Posterior vena cava (tissue), 2 donors: ENCODE measurements at regions not wholly inside any gene's neighbourhood (a gene's known extent, or its start where the extent isn't known, plus 50 kb on each side); places are given as distances from the start of the nearest gene placed in this dataset.
"Not testable (repeated sequence)": the region's sequence is repeated elsewhere in the genome, so short reads cannot be mapped to it uniquely, and the experiment has no call there.

Experiments
- DNase-seq: peaks from one replicate; pipeline ENCODE4 v3.0.0-alpha.2; 2020; ENCODE audit warnings: low spot score
- intact Hi-C, 2 donors: fragments of 100-400 bp; cut with DNase I; formaldehyde crosslinking; loops; one replicate each; pipeline versions ENCODE4 v1.14.1 to v1.14.2; 2022 to 2023
- donor health status: DM: yes; HTN: yes; CAD: no.
- donor health status: DM: yes; HTN: yes; CAD: no.

DNA sequence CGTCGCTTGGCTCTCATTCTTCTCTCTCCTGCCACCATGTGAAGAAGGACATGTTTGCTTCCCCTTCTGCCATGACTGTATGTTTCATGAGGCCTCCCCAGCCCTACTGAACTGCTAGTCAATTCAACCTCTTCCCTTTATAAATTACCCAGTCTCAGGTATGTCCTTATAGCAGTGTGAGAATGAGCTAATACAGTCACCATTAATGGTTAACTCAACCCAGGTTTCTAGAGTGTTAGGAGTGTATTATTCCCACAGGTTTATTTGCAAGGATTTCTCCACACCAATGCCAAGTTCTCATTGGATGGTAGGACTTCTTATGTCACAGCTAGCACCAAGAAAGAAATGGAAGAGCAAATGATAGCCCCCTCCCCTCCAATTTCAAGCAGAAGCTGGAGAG lies 71.9 kb downstream of the DYNAP start:
- DNase-seq: no peak
- intact Hi-C loops: no loop called here

DNA sequence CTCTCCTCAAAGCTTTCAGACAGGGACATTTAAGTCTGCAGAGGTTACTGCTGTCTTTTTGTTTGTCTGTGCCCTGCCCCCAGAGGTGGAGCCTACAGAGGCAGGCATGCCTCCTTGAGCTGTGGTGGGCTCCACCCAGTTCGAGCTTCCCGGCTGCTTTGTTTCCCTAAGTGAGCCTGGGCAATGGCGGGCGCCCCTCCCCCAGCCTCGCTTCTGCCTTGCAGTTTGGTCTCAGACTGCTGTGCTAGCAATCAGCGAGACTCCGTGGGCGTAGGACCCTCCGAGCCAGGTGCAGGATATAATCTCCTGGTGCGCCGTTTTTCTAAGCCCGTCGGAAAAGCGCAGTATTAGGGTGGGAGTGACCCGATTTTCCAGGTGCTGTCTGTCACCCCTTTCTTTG lies 78.7 kb downstream of the DYNAP start:
- DNase-seq, intact Hi-C loops: not testable (repeated sequence)

DNA sequence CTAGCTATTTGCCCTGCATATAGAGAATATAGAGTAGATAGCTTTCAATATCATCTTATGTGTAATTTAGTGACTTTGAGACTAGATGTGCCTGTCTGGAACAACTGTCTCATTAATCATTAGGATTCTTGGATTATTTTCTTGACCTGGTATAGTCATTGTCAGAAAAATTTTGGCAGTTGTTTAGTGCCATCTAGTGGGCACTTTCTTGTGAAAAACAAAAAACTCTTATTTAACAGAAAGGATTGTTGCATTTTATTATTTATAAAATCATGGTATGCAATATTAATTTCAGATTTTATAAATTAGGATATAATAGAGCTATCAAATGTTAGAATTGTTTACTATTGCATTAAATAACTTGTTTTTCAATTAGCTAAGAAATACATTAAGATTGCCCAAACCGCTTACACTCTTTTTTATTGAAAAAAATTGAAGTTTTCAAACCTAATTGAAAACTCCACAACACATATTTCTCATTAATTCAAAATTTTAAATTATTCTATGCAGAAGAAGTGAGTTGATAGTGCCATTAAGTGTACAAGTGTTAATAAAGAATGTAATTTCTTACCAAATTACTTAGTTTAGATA lies 80.3 kb downstream of the DYNAP start:
- no peak for DNase-seq
- intact Hi-C loops: no loop called here

DNA sequence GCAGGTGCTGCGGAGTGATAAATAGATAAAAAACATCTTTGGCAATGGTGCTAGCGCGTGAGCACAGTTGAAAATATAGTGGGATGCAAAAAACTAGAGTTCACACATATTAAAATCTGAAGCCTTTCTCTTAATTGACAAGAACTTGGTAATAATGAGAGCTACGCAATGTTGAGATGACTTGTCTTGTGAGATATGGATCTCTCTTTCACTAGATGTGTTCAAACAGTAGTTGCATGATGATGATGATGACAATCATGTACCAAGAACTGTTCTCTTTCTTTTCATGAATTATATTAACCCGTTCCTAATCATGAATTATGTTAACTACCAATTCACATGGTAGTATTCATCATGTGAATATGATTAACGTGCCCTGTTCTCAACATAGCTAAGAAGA lies 81.1 kb downstream of the DYNAP start:
- intact Hi-C loops: no loop called here
- DNase-seq: no peak

DNA sequence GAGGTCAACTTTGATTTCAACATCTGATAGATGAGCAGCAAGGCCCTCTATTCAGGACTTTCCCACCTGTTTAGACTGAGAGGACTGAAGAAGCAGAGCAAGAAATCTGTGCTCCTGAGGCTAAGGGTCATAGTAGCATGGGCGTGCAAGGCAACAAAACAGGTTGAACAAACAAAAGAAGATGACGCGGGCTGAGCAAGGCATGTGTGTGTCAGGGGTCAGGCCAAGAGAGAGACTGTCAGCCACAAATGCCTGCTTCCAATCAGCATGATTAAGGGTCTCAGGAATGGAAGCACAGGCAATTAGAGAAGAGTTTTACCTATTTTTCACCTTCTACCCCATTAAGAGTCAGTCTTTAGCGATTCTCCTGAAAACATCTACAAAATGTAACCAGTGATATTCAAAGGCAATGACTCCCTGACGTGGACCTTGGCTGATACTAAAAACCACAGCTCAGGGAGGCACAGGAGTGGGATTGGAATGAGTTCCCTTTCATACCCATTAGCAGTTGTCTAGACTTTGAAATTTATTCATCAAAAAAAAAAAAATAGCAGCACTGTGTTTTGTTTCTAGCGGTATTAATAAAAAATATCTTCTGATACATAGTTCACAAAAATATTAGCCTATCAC lies 81.9 kb downstream of the DYNAP start:
- intact Hi-C loops: no loop called here
- DNase-seq: no peak

DNA sequence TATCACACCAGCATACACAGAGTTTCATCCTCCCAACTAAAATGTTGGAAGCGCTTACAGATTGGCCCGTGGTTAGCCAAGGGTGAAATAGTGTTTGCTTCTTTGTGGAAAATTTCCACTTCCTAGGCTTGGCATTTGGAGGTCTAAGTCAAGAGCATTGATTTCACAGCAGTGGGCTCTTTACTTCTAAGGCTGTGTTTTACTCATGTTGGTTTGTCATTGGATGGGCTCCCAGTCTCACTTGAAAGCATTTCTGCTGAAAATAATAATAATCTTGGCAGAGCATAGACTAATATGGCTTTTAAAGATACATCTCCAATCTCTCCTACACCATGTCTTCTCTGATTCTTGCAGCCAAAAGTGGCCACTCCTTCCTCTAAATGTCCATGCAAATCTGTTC lies 82.9 kb downstream of the DYNAP start:
- no peak for DNase-seq
- intact Hi-C loops: no loop called here

DNA sequence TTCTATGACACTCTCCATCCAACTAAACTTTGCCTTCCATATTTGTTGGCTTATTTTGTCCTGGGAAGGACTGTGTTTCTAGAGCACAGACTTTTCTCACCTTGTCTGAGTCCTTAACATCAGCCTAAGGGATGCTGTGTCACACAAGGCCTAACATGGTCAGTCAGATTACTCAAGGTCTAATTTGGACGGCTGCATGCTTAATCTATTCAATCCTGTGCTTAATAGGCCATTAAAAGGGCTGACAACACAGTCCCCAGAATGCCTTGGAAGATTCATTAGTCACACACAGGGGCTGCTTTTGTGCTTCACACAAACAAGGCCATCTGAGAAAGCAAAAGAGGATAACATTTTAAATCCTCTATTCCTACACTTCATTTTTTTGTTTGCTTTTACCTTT lies 84.0 kb downstream of the DYNAP start:
- no peak for DNase-seq
- intact Hi-C loops: no loop called here

DNA sequence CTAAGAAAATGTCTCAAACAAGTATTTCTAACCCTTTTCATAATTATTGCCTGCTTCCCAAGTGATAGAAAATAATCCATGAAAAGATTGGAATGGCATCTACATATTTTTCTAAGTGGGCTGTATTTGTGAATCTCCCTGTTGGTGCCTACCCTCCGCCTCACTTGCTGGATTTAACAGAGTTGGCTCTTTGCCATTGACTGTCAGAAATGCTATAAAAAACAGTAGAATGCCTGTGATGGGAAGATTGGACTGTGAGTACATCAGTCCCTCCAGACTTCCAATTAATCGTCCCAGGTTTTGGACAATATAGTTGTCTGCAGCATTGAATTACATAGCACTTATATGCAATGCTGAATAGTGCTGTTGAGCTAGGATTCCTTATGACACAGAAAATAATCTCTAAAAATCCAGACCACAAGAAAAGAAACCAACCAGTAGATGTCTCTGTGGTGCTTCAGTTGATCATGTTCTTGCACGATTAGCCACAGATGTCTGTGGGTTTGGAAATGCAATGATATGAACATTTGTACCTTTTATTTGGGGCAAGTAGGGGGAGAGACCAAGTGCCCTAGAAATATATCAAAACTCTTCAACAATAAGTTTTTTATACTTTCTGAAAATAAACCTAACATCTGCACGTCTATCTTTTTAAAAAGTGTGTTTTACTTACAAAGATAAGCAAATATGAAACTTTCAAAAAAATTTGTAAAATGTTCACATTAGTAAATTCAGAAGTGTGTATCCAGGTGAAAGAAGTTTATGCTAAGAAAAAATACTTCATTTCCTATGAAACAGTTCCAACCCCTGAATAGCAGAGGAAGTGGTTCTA lies 88.5 kb downstream of the DYNAP start:
- intact Hi-C loops: no loop called here
- no peak for DNase-seq

DNA sequence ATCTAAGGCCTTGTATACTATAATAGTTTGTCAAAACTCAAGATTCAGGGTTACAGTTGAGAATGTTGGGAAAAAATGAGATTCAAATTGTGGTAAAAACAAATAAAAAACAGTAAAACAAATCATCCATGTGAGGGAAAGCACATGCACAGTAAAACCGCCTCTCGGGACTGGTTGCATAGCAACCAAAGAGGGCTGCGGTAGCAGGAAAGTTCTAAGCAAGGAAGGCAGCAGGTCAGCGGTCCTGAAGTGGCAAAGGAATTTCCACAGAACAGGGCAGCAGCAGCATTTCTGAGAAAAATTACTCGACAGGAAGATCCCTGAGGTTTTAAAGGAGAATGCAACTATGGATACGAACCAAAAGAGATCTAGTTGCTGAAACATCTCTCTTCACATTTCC lies 93.7 kb downstream of the DYNAP start:
- DNase-seq: no peak
- intact Hi-C loops: no loop called here

DNA sequence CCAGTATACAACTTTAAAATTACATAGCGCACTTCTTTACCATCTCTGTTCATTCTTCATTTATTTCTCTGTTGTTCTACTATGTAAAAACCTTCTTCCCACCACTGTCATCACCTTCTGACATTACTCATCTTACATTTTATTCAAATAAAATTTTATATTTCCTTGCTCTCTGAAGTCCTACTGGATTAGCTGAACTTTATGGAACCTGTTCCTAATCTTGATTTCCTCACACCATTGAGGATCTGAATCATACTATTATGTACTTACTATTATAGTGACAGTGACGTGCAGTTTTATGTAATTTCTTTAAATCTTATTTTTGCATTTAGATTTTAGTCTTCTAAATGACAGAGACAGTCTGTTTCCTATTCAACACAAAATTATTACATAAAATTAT lies 98.3 kb downstream of the DYNAP start:
- intact Hi-C loops: no loop called here
- no peak for DNase-seq

DNA sequence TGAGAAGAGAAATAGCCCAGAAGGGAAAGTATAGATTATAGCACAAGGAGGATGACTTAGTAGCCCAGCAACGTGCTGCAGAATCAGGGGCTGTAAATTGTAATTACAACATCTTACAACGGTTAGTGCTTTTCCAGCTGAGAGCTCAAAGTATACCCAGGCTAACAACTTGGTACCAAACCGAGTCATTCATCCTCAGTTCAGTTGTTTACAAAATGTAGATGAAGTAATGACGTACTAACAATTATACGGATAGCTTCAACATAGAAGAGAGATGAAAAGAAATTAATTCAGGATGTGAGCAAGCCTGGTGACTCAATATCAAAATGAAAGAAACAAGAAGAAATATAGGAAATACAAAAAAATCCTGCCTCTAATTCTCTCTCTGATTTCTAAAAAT lies 99.2 kb downstream of the DYNAP start:
- DNase-seq: no peak
- intact Hi-C loops: no loop called here

DNA sequence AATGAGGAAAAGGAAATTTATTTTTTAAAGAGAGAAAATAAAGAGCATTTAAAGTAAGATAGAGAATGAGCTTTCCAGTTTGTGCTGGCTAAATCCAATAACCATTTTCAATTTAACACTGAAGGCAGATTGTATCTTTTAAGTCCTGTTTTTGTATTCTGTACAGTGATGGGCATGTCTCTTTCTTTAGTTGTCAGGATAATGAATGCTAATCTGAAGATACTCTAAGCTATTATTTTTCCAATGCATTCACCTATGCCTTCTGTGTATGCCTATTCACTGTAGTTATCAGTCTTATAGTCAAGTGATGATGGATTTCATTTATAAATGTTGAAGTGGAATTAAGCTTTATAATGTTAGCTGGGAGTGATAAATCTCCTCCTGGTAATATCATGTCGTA lies 101.4 kb downstream of the DYNAP start:
- no peak for DNase-seq
- intact Hi-C loops: no loop called here

DNA sequence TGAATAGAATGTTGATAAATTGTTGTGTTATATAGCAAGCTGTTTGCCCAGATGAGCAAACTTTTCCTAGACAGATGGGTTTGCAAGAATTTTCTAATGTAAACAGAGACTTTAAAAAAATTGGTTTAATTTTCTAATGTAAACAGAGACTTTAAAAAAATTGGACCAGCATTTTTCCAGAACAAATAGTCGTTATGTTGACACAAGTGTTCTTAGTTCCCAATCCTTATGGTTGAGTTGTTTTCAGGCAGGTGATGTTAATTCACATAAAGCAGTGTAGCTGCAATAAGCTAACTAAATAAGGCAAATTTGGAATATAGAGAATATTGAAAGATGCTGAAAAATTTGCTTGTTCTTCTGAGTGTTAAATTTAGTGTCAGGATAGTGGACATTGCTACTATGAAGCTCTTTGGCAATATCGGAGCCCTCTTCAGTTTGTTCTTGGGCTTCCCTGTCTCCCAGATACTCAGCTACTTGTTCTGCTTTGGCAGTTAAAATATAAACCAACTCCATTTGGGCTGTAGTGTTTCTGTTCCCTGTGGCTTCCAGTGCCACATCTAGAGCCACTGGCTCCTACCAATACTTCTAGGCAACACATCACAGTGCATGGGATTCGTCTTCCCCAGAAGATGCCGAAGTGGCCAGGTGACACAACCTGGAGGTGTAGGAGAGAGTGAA lies 105.7 kb downstream of the DYNAP start:
- DNase-seq: no peak
- intact Hi-C loops: no loop called here

DNA sequence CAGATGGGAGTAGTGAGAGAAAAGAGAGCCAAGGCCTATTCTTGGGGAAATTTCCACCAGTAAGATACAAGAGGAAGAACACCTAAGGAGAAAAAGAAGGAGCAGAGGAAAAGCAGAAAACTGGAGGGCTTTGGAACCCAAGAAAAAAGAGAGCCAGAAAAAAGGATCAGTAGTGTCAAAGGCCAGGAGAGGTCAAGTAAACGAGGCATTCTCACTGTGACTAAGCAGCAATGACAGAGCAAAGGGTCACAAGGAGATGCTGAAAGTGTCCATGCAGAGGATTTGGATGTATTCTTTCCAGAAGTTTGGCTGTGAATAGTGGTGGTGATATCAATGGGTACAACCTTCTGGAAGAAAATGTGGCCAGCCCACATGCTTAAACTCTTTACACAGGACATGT lies 109.5 kb downstream of the DYNAP start:
- intact Hi-C loops: no loop called here
- DNase-seq: no peak

DNA sequence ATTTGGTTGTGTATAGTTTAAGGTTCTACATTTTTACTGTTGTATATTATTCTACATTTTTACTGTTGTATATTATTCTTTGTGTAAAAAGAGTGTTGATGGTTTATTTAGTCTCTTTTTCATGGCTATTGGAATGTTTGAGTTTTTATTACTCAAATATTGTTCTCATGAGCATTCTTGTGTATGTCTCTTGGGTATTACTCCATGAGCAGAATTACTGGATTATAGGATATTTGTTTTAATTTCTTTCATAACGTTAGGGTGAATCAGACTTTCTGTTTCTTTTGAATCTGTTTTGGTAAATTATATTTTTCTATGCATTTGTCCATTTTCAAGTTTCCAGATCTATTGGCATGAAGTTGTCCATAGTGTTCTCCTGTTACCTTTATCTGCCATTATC lies 111.6 kb downstream of the DYNAP start:
- intact Hi-C loops: no loop called here
- no peak for DNase-seq

DNA sequence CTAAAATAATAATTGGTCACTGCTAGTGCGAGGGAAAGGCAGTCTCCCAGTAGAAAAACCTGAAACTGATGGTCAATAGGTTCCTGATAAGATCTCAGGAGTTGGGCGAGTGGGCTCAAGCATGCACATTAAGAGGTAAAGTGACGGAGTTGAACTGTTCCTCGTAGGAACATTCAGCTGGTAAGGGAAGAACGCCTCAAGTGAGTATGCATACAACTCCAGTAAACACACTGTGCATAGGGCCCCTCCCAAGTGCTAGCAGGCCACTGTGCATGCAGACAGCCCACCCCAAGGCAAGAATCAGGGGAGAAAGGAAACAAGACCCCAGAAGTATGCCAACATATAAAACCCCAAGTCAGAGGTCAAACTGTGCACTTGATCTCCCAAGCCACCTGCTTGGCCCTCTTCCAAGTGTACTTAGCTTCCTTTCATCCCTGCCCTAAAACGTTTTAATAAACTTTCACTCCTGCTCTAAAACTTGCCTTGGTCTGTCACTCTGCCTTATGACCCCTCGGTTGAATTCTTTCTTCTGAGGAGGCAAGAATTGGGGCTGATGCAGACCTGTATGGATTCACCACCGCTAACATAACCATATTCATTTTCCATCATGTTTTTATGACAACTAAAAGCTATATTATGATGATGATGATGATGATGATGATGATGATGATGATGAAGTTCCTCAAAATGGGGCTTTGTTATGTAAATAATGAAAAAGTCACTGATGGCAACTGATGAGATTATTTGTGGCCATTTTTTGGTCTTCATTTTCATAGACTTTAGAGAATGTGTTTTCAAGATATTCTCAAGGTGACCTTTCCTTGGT lies 118.0 kb upstream of the RAB27B start:
- intact Hi-C loops: no loop called here

DNA sequence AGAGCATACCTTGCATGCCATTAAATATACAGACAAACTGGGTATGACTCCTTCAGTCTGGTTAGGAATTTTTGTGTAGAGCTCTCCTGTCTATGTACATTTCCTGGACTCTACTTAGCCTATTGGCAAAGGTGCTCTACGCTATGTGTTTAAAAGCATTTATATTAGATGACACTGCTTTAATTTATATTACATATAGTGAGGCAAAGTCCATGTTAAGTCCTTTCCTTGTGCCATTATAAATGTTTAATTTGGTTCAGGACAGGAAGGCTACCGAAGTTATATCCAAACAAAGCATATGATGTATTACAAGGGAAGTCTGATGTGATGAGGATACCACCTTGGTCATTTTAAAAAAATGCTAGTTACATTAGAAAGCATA lies 117.4 kb upstream of the RAB27B start:
- DNase-seq: no peak
- intact Hi-C loops: no loop called here

More for the DNA sequence above, 118.0 kb upstream of the RAB27B start:
- no peak for DNase-seq

DNA sequence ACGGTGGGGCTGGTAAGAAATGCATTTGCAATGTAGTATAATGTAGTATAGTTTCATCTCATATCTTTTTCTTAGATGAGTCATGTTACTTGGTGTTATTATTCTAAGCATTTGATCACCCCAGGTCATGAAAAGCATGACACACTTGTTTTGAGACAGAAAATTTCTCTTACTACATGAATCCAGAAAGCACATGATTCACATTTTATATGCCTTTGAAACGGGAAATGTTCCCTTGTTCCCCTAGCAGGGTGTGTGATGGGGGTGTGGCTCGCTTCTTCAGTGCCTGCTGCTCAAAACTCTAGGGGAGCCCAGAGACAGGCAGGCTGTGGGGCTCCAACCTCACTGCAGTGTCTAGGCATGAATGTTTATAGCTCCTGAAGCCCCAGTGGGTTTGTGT lies 116.0 kb upstream of the RAB27B start:
- DNase-seq: no peak
- intact Hi-C loops: no loop called here

DNA sequence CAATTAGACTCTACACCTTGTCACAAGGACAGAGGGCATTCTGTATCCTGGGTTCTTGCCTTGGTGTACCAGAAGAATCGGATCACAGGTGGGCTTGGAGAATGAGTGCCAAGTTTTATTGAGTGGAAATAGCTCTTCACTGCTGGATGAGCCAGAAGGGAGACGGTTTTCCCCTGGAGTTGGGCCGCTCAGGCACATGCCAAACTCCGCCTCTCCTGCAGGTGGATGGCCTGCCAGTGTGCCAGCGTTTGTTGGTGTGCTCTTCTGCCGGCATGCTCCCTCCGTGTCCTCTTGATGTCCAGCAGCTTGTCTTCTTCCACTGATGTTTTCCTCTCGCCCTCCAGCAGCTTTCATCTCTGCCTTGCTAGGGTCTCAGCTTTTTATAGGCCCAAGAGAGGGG lies 115.5 kb upstream of the RAB27B start:
- intact Hi-C loops: no loop called here
- no peak for DNase-seq

DNA sequence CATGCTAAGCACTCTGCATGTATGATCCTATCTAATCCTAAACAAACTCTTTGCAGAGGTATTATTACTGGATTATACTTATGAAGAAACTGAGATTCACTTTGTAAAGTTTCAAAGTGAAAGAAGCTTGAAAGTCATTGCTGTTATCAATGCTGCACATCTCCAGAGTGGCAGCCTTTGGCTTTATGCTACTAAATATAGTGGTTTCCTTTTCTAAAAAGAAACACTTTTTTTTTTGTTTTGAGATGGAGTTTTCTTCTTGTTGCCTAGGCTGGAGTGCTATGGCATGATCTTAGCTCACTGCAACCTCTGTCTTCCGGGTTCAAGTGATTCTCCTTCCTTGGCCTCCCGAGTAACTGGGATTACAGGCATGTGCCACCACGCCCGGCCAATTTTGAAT lies 114.9 kb upstream of the RAB27B start:
- intact Hi-C loops: no loop called here
- DNase-seq: no peak
